Activated gamma-delta T cell treated with anti-CD3 and anti-CD28 coated beads, Interleukin-2, amount 50 U/mL, for 16 hours (primary cell): ENCODE measurements at regions not wholly inside any gene's neighbourhood (a gene's known extent, or its start where the extent isn't known, plus 50 kb on each side); places are given as distances from the start of the nearest gene placed in this dataset.

Experiments
- DNase-seq: peaks from one replicate; pipeline ENCODE4 v3.0.0-alpha.2; 2020; ENCODE audit warnings: low read depth

- peak; percentile 33 for DNase-seq
Observed at GRCh38 chr19:29263305-29264135, 50.6 kb upstream of the UQCRFS1 start.

DNA sequence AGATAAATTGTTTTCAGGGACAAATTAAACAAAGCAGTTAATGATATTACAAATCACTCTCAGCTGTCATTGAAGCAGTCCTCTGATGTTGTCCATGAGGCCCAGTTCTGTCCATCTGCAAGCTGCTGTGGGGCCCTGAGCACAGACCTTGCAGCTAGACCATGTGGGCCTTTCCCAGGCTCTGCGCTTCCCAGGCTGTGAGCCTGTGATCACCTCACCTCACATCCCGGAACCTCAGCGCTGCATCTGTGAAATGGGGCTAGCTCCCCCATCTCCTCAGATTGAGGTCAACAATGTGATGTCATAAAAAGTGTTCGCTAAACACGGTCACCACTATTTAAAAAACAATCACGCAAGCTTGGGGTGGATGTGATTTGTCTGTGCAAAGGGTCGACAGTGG is 51.9 kb upstream of the UQCRFS1 start:
- DNase-seq: no peak

DNA sequence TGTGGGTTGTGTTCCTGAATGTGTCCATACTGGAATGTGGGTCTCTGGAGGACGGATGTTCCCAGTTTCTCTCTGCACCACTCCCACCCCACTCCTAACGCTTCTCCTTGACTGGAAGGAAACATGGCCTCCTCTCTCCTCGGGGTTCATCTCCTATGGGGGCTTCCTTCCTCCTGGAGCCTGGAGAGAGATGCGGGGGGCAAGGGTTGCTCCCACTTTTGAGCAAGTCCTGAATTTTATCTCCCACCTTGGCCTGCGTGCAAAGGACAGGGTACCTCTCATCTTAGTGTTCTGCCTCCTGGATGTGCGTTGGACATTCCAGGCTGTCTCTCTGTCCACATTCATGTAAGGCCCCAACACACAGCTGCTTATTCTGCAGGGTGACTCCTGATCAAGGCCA is 52.5 kb upstream of the UQCRFS1 start:
- no peak for DNase-seq

DNA sequence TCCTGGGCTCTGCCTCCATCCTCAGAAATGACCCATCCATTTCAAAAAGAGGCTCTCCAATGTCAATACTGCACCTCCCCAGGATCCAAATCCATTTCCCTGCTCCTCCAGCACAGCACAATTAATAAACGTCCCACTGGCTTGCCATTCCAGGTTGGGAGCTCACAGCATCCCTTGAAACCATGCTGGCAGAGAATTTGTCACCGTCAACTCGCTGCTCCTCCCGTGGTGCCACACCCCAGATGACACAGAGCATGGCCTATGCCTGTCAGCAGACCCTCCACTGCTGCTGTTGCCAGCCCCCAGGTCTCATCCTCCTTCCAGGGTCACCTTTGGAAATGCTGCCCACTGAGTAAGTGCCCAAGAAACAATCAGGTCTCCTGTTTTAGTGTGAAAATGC is 53.0 kb upstream of the UQCRFS1 start:
- no peak for DNase-seq

DNA sequence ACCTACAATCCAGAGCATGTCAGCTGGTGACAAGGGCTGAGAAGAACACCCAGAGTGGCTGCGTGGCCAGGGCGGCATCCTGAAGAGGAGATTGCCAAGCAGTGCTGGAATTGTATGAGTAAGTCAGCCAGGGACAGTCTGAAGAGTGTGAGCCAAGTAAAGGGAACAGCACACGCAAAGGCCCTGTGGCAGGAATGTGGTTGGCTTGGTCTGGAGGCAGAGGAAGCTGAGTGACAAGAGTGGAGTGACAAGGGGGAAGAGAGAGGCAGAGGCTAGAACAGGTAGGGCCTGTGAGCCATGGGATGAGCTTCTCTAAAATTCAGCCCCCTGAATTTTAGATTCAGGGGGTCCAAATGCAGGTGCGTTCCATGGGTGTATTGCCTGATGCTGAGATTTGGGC is 53.7 kb upstream of the UQCRFS1 start:
- DNase-seq: no peak

- DNase-seq: no peak
Observed at GRCh38 chr19:29267701-29268100, 54.8 kb upstream of the UQCRFS1 start.

DNA sequence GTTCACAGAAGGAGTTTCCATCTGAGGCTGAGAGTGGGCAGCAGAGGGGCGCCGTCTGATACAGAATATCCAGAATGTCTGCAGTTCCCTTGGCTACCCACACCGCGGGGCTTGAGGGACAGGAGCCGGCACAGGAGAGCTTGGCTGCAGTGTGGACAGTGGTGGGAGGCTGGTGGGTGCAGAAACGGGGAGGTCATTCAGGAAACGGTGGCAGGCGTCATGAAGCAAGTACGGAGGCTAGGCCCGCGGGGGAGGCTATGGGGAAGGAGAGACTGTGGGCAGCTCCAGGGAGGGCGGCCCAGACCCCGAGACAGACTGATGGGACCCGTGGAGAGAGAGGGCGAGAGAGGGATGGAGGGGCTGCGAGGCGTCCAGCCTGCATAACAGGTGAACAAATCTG is 55.2 kb upstream of the UQCRFS1 start:
- no peak for DNase-seq

DNA sequence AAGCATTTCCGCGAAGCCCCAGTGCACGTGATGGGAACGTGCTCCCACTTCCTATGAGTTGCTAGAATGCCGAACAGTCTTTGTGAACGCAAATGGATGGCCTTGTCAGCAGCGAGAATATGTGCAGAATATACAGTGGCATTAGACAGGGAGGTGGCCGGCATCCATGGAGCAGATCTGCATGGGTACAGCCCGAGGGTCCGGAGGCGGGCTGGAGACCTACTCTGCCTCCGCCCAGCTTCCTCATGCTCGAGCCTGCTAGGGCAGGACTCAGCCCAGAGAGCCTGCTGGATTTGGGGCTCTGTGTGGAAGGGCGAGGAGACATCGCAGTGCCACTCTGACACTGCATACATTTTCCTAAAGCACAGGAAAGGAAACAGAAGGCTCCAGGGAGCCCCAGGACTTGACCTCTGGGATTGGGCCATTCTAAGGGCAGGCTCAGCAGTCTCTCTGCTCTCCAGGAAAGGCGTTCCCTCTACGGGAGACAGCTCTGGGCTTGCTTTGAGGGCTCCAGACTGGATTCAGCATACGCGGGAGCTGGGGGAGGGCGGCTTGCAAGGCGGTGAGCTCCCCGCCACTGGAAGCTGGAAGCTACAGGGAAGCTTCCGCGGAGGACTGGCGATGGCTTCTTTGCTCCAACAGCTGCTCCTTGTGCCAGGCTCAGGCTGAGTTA is 55.9 kb upstream of the UQCRFS1 start:
- DNase-seq: no peak

DNA sequence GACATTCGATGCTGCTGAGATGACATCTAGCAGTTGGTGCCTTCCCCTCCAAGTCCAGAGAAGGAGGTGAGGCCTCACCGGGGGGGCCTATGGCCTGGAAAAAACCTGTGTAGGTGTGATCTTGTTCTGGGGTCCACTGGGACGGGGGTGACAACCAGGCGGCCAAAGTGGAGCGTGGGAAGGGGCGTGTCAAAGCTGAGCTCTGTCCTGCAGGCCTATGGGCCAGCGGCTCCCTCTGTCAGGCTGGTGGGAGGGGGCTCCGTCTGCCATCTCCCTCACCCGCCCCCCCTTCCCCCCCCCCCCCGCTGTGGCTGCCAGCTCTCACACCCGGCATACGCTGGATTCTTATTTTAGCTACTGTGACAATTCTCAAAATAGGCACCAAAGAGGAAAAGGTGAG is 56.7 kb upstream of the UQCRFS1 start:
- DNase-seq: no peak

DNA sequence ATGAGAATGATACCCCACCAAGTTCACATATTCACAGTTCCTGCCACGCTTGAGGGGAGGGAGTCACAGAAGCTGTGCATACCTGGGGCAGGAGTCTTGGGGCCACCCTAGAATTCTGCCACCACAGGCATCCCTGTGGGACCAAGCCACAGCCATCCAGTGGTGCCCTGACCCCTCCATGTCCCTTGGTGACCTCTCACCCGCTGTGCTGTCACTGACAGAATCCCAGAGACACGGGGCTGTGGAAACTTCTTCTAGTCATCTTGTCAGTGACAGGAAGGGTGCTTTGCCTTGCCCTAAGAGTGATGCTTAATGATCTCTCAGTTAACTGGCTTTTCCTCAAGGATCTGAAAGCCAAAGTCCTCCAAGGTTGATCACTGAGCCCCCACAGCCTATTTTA is 58.4 kb upstream of the UQCRFS1 start:
- DNase-seq: no peak

- no peak for DNase-seq
Observed at GRCh38 chr19:29271911-29272310, 59.0 kb upstream of the UQCRFS1 start.

- DNase-seq: no peak
Observed at GRCh38 chr19:29273000-29273640, 60.2 kb upstream of the UQCRFS1 start.

- DNase-seq: no peak
Observed at GRCh38 chr19:29275266-29275665, 62.3 kb upstream of the UQCRFS1 start.

GRCh38 chr19:29277102-29277501 is 64.2 kb upstream of the UQCRFS1 start:
- DNase-seq: peak; percentile 29

DNA sequence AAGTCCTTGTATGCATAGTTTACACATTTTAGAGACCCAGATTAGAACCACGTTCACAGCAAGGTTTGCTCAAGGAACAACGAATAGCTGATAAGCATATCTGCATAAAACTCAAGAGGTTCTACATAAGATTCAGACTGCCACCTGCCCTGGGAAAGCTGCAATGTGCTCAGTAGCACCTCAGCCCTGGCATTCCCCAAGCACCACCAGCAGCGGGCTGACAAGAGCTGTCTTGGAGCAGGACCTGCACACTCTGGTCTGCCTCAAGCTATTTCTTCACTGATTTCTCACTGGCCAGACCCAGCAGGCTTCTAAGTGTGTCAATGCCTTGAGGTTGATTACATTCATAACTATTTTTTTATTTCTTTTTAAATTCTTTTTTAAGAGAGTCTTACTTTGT is 65.8 kb upstream of the UQCRFS1 start:
- no peak for DNase-seq

DNA sequence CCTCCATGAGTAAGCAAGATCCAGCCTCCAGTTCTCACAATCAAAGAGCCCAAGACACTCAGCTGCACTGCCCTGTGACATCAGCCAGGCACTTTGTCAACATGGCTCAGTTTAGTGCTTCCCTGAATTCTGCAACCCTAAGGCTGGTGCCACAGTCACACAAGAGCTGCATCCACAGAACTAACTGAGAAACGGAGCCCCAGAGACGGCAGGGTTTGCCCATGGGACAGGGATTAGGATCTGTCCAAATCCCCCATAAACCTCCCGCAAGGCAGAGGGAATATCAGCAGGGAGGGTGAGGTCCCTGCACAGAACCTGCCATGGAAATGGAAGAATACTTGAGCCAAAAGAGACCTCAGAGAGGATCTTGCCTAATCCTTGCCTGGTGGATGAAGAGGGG is 70.4 kb upstream of the UQCRFS1 start:
- no peak for DNase-seq

- DNase-seq: no peak
Observed at GRCh38 chr19:29285187-29285687, 72.3 kb upstream of the UQCRFS1 start.

- DNase-seq: no peak
Observed at GRCh38 chr19:29285878-29286277, 72.9 kb upstream of the UQCRFS1 start.

DNA sequence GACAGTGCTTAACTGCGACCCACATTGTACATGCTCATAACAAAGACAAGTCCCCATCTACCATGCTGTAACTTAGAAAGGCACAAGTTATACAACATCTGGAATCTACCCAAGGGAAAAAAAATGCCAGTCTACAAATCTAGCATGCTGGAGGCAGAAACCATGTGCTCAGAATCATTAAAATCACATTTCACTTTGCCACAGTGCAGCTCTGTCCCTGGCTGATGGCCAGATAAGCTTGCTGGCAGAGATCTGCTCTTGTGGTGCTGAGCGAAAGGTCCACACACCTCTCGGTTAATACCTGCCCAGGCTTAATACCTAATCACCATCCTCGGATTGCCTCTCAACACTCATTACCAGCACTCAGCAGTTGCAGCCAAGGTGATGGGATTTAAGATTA is 74.1 kb upstream of the UQCRFS1 start:
- DNase-seq: no peak

- DNase-seq: no peak
Observed at GRCh38 chr19:29288256-29288655, 75.3 kb upstream of the UQCRFS1 start.

DNA sequence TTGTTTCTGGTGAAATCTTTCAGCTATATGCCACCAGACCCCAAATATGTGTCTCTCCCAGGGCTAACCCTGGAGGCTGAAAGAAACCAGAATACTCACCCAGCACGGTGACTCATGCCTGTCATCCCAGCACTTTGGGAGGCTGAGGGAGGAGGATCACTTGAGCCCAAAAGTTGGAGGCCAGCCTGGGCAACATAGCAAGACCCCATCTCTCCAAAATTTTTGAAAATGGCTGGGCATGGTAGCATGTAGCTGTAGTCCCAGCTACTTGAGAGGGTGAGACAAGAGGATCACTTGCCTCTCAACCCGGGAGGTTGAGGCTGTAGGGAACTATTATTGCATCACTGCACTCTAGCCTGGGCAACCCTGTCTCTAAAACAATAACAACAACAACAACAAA is 76.1 kb upstream of the UQCRFS1 start:
- DNase-seq: no peak

DNA sequence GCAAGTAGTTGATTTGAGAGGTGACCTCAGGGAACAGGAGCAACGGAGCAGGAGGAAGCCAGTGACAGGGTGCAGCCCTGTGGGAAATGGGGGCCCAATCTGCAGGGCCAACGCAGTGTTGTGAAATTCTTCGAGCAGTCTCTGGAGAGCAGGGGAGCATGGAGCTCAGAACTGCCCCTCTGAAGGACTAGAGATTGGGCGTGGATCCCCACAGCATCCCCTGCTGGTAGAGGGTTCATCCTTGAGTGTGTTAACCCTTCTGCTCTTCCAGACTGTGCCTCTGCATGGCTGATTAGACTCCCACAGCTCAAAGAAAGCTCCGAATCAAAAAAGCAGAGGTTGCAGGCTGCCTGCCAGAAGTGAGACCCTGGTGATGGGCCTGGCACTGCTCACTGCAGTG is 77.9 kb upstream of the UQCRFS1 start:
- no peak for DNase-seq

DNA sequence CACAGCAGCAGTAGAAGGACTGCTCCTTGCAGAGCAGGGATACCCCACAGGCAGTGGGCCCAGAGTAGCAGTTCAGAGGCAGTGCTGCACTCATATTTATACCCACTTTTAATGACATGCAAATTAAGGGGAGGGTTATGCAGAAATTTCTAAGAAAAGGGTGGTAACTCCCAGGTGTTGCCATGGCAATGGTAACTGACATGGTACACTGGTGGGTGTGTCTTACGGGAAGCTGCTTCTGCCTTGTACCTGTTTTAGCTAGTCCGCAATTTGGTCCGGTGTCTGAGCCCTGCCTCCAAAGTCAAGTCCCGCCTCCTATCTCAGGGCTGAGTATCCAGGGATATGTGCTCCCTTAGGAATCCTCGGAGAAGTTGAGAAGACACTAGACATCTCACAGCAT is 79.2 kb upstream of the UQCRFS1 start:
- no peak for DNase-seq
